CMK (cell line): ENCODE measurements at regions not wholly inside any gene's neighbourhood (a gene's known extent, or its start where the extent isn't known, plus 50 kb on each side); places are given as distances from the start of the nearest gene placed in this dataset.
"Not testable (repeated sequence)": the region's sequence is repeated elsewhere in the genome, so short reads cannot be mapped to it uniquely, and the experiment has no call there.

Experiments
- DNase-seq: peaks from one replicate; pipeline ENCODE4 v3.0.0-alpha.2; 2010; ENCODE audit warnings: low read depth

DNA sequence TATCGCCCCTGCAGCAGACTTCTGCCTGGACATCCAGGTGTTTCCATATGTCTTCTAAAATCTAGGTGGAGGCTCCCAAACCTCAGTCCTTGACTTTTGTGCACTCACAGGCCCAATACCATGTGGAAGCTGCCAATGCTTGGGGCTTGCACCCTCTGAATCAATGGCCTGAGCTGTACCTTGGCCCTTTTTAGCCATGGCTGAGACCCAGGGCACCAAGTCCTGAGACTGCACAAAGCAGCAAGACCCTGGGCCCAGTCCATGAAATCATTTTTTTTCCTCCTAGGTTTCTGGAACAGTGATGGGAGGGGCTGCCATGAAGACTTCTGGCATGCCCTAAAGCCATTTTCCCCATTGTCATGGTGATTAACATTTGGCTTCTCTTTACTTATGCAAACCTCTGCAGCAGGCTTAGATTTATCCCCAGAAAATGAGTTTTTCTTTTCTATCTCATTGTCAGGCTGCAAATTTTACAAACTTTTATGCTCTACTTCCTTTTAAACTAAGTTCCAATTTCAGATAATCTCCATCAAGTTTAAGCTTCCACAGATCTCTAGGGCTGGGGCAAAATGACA, 1445.8 kb upstream of the FLRT2 start:
- DNase-seq: no peak

DNA sequence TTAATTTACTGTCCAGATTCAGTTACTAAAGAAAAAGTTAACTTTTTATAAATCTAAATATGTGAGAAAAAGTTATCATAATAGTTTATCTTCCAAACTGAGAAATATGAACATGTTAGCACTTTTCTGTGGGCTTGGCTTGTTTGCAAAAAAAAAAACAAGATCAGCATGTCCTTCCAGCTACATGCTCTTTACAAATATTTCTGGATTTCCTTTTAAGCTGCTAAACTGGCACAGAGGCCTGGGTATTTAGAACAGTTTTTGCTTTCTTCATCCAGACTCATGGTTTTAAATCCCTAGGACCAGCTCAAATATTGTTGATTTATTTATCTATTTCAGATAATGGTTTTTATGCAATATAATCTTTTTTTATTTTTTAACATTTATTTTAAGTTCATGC, 1444.5 kb upstream of the FLRT2 start:
- no peak for DNase-seq

DNA sequence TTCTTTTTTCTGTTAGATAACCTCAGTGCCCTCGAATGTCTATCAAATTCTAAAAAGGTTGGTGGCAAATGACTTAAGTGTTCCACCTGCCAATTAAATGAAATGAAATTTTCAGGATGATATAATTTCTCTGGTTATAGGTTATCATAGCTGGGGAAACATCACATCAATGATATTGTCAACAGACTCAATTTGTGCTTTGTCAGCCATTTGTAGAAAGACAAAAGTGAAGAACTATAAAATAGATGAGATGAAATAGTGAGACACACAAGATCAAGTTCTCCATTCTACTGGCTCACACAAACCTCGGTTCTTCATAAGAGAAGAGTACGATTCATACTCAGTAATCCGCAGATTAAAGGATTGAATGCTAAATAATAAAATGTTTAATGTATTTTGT, 1443.2 kb upstream of the FLRT2 start:
- DNase-seq: no peak

DNA sequence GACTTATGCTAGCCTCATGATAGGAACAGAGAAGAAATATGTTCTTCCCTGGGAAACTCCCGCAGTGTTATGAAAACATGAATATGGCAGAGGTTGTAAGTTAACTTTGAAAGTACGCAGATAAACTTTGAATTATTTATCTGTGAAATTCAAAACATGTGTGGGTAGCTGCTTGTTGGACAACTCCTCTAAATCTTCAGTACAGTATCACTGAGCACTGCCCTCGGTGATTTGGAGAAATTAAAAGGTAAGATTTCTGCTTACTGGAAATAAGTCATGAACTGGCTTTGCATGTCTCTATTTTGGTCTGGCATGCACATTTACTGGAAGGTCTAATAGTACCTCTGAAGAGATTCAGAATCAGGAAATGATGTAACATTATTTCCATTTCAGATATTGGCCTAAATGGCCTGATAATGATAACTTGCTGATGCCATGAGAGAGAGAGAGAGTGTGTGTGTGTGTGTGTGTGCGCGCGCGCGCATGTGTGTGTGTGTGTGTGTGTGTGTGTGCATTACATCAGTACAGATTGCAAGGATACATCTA, 1441.9 kb upstream of the FLRT2 start:
- DNase-seq: no peak

DNA sequence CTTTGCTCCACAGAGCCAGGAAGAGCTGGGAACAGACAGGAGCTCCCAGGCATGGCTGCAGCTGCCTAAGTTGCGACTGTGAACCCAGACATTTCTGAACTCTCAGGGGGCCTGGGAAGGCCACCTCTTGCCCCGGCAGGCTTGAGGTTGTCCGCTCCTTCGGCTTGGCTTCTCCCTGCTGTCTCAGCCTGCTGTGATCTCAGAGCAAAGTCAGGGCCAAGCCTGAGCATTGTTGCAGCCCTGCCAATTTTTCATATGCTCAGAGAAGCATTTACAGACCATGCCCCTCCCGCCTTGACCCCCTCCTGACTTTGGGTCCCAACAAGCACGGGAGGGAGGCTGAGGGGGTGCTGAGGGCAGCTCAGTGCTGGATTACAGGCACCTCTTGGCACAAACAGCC, 1439.1 kb upstream of the FLRT2 start:
- DNase-seq: no peak

DNA sequence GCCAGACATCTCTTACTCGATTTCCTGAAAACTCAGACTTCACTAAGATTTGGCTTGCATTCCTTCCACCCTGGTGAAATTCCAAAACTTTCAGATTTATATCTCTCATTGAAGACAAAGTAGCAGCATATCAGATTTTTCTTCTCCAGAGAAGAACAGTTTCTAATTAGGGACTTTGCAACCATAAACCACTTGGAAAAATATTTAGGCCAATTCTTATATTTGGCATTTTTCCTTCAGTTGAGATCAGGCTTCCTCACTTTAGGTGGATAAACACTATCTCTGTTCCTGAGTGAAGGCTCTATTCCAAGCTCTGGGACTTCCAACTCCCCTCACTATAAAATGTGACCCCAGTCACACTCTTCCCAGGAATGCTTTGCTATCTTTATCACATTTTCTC, 1434.3 kb upstream of the FLRT2 start:
- no peak for DNase-seq

DNA sequence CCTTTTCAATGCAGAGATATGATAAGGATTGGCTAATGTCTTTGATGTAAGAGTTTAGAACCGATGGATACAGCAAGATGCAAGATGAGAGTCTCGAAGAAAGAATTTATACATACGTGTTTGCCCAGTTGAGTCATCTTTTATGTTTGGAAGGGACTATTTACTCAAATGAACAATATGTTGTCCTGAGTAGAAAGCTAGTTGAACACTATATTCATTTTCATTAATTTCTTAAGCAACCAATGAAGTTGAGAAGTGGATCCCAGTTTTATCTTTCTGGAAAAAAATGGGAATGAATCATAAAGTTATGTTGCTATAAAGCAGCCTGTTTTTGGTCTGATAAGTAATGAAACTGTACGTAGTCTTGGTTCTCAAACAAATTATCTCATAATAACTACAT, 1431.7 kb upstream of the FLRT2 start:
- no peak for DNase-seq

DNA sequence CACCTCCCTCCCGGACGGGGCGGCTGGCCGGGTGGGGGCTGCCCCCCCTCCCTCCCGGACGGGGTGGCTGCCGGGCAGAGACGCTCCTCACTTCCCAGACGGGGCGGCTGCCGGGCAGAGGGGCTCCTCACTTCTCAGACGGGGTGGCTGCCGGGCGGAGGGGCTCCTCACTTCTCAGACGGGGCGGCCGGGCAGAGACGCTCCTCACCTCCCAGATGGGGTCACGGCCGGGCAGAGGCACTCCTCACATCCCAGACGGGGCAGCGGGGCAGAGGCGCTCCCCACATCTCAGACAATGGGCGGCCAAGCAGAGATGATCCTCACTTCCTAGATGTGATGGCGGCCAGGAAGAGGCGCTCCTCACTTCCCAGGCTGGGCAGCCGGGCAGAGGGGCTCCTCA, 1430.4 kb upstream of the FLRT2 start:
- not testable (repeated sequence) for DNase-seq

DNA sequence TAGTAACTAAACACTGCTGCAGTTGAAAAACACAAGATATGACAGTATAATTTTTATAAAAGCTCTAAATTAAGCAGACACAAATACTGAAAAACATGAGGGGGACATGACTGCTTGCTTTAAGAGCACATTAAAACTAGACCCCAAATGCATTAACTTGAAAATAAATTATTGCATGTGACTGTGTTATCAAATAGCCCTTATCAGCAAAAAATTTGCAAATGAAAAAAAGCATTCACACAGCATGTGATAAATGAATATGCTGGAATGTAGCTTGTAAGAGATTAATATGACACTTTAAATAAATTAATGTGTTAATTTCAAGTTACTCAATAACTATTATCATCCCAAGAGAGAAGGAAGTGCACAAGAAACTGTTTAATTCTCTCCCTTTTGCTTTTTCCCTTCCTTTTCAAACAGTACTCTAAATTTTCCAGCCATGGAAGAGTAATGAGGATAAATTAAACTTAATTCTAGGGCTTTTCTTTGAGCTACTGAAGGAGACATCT, 1422.1 kb upstream of the FLRT2 start:
- DNase-seq: no peak

DNA sequence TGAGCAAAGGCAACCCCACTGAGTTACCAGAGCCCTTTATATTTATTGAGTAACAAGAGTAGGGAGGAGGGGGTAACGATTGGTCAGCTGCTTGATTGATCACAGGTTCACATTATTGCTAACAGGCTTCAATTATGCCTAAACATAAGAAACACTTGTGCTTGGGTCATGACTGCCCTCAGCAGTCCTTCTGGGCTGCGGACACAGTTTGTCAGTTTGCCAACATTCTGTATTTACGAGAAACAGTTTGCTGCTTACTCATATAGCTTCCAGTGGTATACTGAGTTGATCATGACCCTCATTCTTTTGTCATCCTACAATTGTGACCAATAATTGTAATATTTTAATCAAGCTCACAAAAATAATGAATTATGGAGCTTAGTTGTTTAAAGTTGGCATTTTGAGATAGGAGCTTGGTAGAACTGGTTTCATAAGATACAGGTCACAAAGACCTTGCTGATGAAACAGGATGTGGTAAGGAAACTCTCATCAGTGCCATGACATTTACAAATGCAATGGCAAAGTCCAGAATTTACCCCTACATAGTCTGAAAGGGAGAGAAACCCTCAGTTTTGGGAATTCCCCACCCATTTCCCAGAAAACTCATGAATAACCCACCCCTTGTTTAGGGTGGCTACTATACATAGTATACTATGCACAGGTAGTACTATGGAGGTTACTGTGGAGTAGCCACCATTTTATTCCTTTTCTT, 1421.0 kb upstream of the FLRT2 start:
- no peak for DNase-seq

DNA sequence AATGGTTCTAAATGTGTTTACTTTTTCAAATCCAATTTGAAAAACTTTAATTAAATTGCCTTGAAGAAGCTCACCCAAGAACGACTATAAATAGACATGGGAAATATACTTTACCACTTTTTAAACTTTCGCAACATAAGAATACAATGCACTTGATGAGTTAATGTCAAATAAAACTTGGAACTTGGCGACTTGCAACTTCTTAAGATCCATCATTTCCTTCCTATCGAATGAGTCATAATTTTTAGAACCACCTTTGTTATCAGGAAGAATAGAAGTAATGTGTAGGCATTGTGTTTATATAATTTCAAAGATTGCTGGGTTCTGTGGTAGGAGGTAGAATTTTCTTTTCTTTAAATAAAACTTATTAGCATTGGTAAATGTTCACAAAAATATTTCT, 1417.4 kb upstream of the FLRT2 start:
- DNase-seq: no peak

DNA sequence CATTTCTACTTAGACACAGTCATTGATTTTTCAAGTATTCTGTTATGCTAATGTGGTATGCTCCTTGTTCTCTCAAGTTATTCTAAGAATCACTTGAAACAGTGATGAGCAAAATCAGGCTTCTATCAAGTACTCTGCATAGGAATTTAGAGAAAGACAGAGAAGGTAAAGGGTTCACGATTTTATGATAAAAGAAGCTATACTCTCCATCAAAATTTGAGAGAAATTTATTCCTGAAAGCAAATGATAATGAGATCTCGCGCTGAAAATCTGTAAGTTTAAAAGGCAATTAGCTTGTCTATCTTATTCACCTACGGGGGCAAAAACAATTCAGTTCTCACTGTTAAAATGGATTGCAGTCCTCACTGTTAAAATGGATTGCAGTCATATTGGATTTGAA, 1404.3 kb upstream of the FLRT2 start:
- DNase-seq: no peak

DNA sequence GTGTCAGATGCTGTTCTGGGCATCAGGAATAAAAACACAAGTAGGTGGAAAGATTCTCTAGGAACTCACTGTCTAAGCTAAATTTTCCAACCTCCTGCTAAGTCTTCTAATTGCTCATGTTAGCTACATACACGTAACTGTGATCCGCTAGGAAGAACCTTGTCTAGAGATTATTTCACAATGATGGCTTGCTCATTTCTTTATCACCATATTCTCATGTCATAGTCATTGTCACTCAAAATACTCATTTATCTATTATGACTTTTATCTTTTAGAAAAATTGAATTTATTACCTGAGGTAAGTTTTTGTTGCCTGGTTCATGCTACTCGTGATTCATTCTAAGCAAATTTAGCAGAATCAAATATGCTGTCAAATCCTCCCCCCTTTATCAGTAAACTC, 1402.4 kb upstream of the FLRT2 start:
- no peak for DNase-seq

DNA sequence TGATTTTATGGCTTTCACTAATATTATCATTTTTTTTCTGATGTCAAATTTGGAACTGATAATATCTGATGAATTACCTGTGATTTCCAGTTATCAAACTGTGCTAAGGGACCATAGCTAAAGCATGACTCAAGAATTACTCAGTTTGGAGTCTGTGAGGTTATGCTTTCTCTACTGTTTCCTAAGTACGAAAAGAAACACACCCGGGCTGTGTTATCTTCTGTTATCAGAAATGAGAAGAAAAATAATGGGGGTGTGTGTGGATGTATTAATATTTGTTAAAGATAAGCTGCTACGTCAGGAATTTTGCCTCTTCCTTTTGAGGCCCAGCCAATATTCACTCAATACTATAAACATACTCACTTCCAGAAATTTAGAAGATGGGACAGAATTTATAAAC, 1401.9 kb upstream of the FLRT2 start:
- no peak for DNase-seq

DNA sequence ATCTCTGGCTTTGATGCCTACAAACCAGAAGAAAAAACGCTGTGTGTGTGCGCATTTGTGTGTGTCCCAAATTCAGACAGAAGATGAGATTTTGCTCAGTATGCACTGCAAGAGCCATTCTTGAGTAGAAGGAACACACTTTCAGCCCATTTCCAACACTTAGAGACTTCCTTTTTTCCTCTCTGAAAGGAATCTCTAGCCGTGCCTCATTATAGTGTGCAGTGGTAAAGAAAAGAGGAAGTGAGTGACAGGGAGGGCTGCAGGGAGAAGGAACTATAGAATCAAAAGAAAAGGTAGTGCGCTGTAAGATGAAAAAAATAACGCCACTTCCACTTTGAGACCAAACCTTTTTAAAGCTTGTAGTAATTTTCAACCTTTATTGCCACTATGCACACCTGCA, 1400.9 kb upstream of the FLRT2 start:
- DNase-seq: no peak

DNA sequence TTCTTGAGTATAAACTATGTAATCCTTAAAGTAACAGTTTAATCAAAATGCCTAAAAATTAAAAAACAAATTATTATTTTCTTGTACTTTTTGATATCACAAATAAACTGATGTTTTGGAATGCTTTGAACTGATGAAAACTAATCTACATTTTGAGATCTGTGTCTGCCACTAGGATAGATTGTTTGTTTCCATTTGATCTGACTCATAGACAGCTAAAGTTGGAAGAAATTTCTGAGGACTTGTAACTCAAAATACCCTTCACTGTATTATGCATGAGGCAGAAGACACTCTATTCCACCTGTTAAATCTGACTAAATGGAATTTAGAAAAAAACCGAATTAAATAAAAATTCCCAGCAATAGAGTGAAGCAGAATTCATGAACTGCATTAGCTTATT, 1400.0 kb upstream of the FLRT2 start:
- no peak for DNase-seq

DNA sequence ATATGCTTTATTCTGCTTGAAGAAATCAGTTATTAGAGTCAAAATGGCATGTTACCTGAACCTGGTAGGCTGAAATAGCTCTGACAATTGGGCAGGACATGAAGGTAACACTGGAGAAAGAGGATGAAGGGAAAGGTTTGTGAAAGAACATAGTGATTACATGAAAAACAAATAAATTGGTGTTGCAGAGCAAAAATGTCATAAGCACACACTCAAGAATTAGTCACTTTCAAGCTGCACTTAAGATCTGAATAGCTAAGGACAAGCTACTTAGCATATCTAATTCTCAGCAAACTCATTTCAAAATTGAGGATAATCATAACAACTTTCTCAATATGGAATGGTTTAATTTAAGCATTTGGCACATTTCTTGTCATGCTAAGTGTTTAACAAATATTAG, 1398.0 kb upstream of the FLRT2 start:
- no peak for DNase-seq

DNA sequence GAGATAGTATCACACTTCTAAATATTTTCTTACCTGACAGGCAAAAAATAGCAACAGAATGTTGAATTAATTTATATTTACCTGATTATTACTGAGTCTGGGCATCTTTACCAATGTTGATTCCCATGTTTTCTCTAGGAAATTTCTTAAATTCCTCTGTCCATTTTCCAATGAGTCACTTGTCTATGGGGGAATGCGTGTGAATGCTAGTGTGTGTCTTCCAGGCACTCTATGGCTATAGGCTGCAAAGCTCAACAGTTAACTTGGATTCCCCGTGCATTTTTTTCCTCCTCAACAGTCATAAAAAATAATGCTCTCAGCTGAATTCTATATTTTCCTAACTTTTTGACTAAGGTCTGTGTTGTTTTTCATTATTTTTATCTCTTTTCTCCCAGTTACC, 1385.8 kb upstream of the FLRT2 start:
- no peak for DNase-seq

DNA sequence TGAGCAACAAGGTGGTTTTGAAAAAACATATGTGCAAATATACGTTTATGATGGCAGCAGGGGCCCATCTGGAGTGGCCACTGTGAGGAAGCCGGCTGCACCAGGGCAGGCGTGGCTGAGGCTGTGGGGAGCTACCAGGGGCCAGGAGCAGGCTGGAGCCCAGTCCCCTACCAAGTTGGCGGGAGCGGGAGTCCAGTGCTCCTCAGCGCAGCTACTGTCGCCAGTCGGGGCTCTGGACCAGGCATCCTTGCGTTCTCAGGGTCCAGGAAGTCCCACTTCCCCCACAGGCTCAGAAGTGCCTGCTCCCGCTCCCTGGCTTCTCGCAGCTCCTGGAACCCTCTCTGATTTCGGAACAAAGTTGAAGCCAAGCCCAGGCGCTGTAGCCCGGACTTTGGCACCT, 1377.5 kb upstream of the FLRT2 start:
- DNase-seq: no peak

DNA sequence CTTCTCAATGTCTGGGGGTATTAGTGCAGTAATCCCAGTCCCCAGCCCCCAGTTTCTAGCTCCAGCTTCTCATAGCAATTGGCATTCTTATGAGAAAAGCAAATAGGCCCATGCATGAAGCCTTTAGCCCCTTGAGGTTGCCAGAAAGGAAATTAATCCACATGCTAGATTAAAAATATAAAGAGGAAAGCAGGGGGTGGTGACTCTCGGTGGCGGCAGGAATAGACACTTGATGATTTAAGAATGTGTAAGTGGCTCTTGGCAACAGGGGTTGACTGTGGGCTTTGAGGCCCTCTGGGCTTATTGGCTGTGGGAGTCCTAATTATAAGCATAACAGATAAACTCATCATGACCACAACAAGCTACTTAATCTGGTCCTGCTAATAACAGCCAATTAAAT, 1367.3 kb upstream of the FLRT2 start:
- DNase-seq: no peak

DNA sequence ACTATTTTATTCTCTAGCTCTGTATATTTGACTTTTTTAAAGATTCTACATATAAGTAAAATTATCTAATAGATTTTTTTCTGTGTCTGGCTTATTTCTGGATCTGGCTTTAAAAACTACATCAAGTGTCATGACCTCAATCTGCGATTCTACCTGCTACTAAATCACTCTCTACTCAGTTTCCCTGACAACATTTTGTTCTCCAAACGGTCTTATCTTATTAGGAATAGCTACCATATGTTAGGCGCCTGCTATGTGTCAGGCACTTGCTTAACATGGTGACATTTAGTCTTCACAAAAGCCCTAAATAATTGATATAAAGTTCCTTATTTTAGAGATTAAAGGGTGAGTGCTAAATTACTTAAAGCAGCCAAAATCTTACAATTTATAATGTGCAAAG, 1362.9 kb upstream of the FLRT2 start:
- no peak for DNase-seq

DNA sequence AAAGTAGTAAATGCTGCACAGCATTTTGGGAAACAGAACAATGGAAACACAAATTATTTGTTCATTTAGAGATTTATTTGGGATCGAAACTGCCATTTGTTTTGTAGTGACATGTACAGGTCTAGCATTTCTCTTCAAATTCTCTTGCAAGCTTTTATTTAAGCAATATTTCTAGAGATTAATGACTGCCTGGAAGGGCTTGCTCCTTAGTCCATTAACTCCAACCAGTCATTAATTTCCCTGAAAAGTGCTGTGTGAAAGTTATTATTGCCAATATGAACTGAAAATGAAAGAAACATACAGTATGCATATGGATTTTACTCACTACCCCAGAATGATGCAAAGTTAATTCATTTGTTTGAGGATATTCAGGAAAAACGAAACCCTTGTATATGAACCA, 1349.6 kb upstream of the FLRT2 start:
- DNase-seq: no peak

DNA sequence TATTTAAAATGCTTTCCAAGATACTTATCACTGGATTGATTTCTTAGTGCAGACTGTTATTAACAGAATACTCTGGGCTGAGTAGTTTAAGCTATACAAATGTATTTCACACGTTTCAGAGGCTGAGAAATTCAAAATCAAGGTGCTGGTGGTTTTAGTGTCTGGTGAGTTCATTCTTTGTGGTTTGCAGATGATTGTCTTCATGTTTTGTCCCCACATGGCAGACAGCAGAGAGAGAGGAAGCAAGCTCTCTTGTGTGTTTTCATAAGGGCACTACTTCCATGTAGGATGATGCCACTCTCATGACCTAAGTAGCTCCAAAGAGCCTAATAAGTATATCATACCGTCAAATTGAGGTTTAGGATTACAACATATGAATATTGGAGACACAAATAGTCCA, 1348.9 kb upstream of the FLRT2 start:
- no peak for DNase-seq

DNA sequence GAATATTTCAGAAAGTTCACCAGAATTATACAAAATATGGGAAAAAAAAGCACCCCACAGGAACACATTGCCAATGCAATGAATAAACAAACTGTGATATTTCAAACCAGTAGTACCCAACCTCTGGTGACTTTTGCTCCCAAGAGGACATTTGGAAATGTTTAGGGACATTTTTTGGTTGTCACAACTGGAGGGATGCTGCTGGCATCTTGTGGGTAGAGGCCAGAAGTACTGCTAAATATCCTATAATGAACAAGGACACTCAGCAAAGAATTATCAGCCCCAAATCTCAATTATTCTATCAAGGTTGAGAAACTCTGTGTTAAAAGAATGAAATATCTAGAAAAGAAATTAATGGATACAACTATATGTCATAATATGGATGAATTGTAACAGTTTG, 1334.4 kb upstream of the FLRT2 start:
- no peak for DNase-seq
